Fibroblast of lung (primary cell): ENCODE measurements at regions not wholly inside any gene's neighbourhood (a gene's known extent, or its start where the extent isn't known, plus 50 kb on each side); places are given as distances from the start of the nearest gene placed in this dataset.

ENCODE experiments used
- DNase-seq, 2 donors: peaks; one replicate each; pipeline versions ENCODE4 v3.0.0 to v3.0.0-alpha.2; 2010; ENCODE audit warnings: low read depth in 2 of 2
- H2AFZ ChIP-seq: 2 replicates; pipeline ENCODE4 v1.5.1; 2012; ENCODE audit warnings: low read length, control low read depth, inconsistent platforms
- H3K27ac ChIP-seq: 2 replicates; pipeline ENCODE4 v1.5.1; 2011; ENCODE audit warnings: low read length, control low read depth; ENCODE audit not compliant: insufficient read depth
- H3K27me3 ChIP-seq: 2 replicates; pipeline ENCODE4 v1.5.1; 2011; ENCODE audit warnings: mild to moderate bottlenecking, low read length; ENCODE audit not compliant: control insufficient read depth, insufficient read depth
- H3K36me3 ChIP-seq: 2 replicates; pipeline ENCODE4 v1.5.1; 2011; ENCODE audit warnings: low read length; ENCODE audit not compliant: control insufficient read depth, insufficient read depth
- H3K4me1 ChIP-seq: 2 replicates; pipeline ENCODE4 v1.5.1; 2011; ENCODE audit warnings: low read length; ENCODE audit not compliant: control insufficient read depth, insufficient read depth; ENCODE audit errors: extremely low read depth
- H3K4me2 ChIP-seq: 2 replicates; pipeline ENCODE4 v1.5.1; 2011; ENCODE audit warnings: low read length, control low read depth; ENCODE audit not compliant: insufficient read depth; ENCODE audit errors: extremely low read depth
- H3K4me3 ChIP-seq, 4 experiments: fragments of 200-600 bp in 1 of 4; sonication (generic) in 1 of 4; replicated peaks in 1 of 4; 2 replicates each; pipeline ENCODE4 v1.5.1; 2011 to 2016; ENCODE audit warnings: low read length in 4 of 4, low read depth in 3 of 4, mild to moderate bottlenecking in 3 of 4, control low read depth in 2 of 4, inconsistent platforms in 1 of 4, mixed read lengths in 1 of 4; ENCODE audit not compliant: insufficient read depth in 1 of 4; ENCODE audit errors: control extremely low read depth in 1 of 4
- H3K79me2 ChIP-seq: 2 replicates; pipeline ENCODE4 v1.5.1; 2012; ENCODE audit warnings: mild to moderate bottlenecking, low read length, inconsistent platforms; ENCODE audit not compliant: control insufficient read depth, insufficient read depth
- H3K9ac ChIP-seq: 2 replicates; pipeline ENCODE4 v1.5.1; 2011; ENCODE audit warnings: mild to moderate bottlenecking, low read length, control low read depth; ENCODE audit not compliant: insufficient read depth
- H3K9me3 ChIP-seq: 2 replicates; pipeline ENCODE4 v1.5.1; 2012; ENCODE audit warnings: low read depth, low read length; ENCODE audit not compliant: control insufficient read depth, insufficient read depth
- H4K20me1 ChIP-seq: 2 replicates; pipeline ENCODE4 v1.5.1; 2011; ENCODE audit warnings: low read length; ENCODE audit not compliant: control insufficient read depth, insufficient read depth; ENCODE audit errors: extremely low read depth
- EZH2 ChIP-seq: IDR thresholded peaks from 2 replicates; pipeline ENCODE4 v1.5.1; 2012; ENCODE audit warnings: low read length, control low read depth, mild to moderate bottlenecking; ENCODE audit errors: missing control alignments
- TF ChIP-seq, protein P1 (sequence below), 2 donors: IDR thresholded peaks in 1 of 2; conservative IDR thresholded peaks in 1 of 2; 1 replicate in 1 of 2; 2 replicates in 1 of 2; pipeline ENCODE4 v1.5.1; 2011 to 2012; ENCODE audit warnings: low read length in 2 of 2, control low read depth in 1 of 2, inconsistent platforms in 1 of 2, low read depth in 1 of 2, mild to moderate bottlenecking in 1 of 2

DNA sequence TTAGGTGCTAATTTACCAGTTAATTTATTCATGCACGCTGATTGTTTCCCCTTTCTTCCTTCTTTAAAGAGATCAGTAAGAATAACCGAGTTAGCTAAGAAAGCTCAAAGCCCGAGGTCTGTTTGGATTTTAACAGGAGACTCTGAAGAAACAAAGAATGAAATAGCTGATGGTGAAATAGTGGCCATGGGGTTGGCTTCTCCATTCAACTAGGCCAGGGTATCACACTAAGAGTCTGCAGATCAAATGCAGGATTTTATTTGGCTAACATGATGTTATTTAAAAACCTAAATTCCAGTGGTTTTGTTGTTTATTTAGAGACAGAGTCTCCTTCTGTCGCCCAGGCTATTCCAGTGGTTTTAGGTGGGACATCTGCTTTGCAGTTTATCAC, 65.2 kb upstream of the SYPL1 start:
- Histone ChIP-seq H3K36me3 (no peaks in the 10 kb centered on the region), H3K79me2 (no peaks in the 10 kb centered on the region), H2AFZ (no peak overlapping the region), H4K20me1 (no peaks in the 10 kb centered on the region), H3K27me3 (peaks cover 2% of the 10 kb centered on the region), H3K4me1 (peaks cover 3% of the 10 kb centered on the region), H3K4me2 (no peak overlapping the region), H3K9me3 (no peaks in the 10 kb centered on the region), H3K9ac (no peak overlapping the region), H3K27ac (no peak overlapping the region), H3K4me3 (no peak overlapping the region)
- TF ChIP-seq EZH2, result no peak
- TF ChIP-seq, protein P1, sequence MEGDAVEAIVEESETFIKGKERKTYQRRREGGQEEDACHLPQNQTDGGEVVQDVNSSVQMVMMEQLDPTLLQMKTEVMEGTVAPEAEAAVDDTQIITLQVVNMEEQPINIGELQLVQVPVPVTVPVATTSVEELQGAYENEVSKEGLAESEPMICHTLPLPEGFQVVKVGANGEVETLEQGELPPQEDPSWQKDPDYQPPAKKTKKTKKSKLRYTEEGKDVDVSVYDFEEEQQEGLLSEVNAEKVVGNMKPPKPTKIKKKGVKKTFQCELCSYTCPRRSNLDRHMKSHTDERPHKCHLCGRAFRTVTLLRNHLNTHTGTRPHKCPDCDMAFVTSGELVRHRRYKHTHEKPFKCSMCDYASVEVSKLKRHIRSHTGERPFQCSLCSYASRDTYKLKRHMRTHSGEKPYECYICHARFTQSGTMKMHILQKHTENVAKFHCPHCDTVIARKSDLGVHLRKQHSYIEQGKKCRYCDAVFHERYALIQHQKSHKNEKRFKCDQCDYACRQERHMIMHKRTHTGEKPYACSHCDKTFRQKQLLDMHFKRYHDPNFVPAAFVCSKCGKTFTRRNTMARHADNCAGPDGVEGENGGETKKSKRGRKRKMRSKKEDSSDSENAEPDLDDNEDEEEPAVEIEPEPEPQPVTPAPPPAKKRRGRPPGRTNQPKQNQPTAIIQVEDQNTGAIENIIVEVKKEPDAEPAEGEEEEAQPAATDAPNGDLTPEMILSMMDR (conservative IDR thresholded peaks at IDR 0.05 in 1 of 2, IDR thresholded peaks at IDR 0.05 in 1 of 2; ENCODE audit: low read depth in 1 of 2, low read length in 2 of 2), result no peak
- peak in 1 of 2 donors; percentile 51 for DNase-seq

DNA sequence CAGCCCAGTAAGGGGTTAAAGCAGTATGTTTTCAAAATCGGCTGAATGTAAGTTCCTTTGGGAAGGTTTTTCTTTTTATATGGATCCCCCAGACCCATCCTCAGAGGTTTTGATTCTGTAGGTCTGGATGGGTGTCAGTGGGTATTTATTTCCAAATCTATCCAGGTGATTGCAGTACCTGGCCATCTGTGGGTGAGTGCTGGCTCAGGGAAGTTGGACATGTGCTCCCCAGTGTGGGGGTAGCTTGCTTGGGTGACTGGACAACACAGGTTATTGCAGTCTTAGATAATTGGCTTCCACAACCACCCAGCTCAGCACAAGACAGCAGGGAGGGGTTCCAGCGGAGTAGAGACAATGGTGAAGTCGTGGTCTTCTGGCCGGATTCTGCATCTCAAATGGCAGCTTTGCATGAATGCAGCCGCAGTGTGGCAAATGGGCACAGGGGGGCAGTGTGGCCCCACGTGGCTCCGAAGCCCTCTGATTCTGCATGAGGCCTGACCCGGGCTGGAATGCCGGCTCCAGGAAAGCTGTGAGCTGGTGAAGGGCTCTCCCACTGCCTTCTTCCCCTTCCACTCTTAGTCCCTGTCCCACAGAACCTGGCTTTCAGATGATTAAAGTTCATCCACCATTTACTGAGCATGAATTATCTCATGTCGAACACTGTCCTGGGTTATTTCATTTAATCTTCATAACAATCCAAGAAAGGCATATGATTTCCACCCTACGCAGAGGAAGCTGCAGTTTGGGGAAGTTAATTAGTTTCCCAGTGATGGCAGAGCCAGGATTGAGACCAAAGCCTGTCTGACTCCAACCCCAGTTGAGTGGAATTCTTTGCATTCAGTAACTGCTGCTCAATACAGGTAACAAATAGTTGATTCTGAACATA, 64.5 kb upstream of the SYPL1 start:
- no peaks in the 10 kb centered on the region for H3K36me3 ChIP-seq
- H3K27me3 ChIP-seq, result peaks cover 2% of the 10 kb centered on the region
- H3K4me1 ChIP-seq, result peaks cover 3% of the 10 kb centered on the region
- no peaks in the 10 kb centered on the region for H4K20me1 ChIP-seq
- no peak for TF ChIP-seq EZH2
- TF ChIP-seq, protein P1 (conservative IDR thresholded peaks at IDR 0.05 in 1 of 2, IDR thresholded peaks at IDR 0.05 in 1 of 2; ENCODE audit: low read depth in 1 of 2, low read length in 2 of 2), result peak; percentile 91 to 96
- H2AFZ ChIP-seq, result peak overlapping the region; percentile 39
- no peak overlapping the region for H3K4me2 ChIP-seq
- no peaks in the 10 kb centered on the region for H3K79me2 ChIP-seq
- H3K4me3 ChIP-seq, result no peak overlapping the region
- no peaks in the 10 kb centered on the region for H3K9me3 ChIP-seq
- DNase-seq, result peak; percentile 60 to 76
- no peak overlapping the region for H3K9ac ChIP-seq
- H3K27ac ChIP-seq, result no peak overlapping the region

DNA sequence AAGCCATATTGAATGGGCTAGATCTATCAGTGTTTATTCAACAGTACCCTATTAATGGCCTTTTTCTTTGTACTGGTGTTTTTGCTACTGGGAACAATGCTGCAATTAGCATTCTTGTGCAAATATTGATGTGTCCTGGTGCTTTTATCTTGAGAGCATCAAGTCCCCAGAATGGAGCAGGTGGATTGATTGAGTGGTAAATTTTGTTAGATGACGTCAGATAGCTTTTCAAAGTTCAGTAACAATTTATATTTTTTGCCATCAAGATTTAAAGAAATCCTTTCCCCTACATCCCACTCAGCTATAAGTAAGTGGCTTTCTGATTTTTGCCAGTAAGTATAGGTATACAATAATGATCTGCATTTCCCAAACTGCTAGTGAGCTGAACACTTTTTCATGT, 63.4 kb upstream of the SYPL1 start:
- Histone ChIP-seq H3K9me3 (no peaks in the 10 kb centered on the region), H3K79me2 (no peaks in the 10 kb centered on the region), H3K36me3 (no peaks in the 10 kb centered on the region), H3K9ac (no peak overlapping the region), H2AFZ (no peak overlapping the region), H3K27me3 (peaks cover 2% of the 10 kb centered on the region), H4K20me1 (no peaks in the 10 kb centered on the region), H3K4me1 (peaks cover 3% of the 10 kb centered on the region), H3K4me3 (no peak overlapping the region), H3K27ac (no peak overlapping the region), H3K4me2 (no peak overlapping the region)
- TF ChIP-seq, protein P1 (conservative IDR thresholded peaks at IDR 0.05 in 1 of 2, IDR thresholded peaks at IDR 0.05 in 1 of 2; ENCODE audit: low read depth in 1 of 2, low read length in 2 of 2), result no peak
- DNase-seq, result no peak
